GM18502 (cell line): ENCODE measurements at regions not wholly inside any gene's neighbourhood (a gene's known extent, or its start where the extent isn't known, plus 50 kb on each side); places are given as distances from the start of the nearest gene placed in this dataset.

Experiments used
- ATAC-seq: cut with Tn5 transposase; IDR thresholded peaks from one replicate; pipeline ENCODE4 v1.9.1; 2021; ENCODE audit warnings: mild to moderate bottlenecking; ENCODE audit not compliant: unreplicated experiment, poor library complexity

GRCh38 chr7:156119771-156120170 is 307.5 kb upstream of the SHH start:
- ATAC-seq: no peak

- ATAC-seq: no peak
Measured at GRCh38 chr7:156118248-156118645, 306.0 kb upstream of the SHH start.

GRCh38 chr7:156117542-156118247 is 305.4 kb upstream of the SHH start:
- no peak for ATAC-seq

GRCh38 chr7:156116514-156117215 is 304.4 kb upstream of the SHH start:
- ATAC-seq: no peak

- ATAC-seq: no peak
Measured at GRCh38 chr7:156115582-156115981, 303.3 kb upstream of the SHH start.

GRCh38 chr7:156113731-156114130 is 301.5 kb upstream of the SHH start:
- ATAC-seq: no peak

- no peak for ATAC-seq
Measured at GRCh38 chr7:156109988-156110387, 297.7 kb upstream of the SHH start.

- no peak for ATAC-seq
Measured at GRCh38 chr7:156109076-156109475, 296.8 kb upstream of the SHH start.

- ATAC-seq: no peak
Measured at GRCh38 chr7:156107957-156108356, 295.7 kb upstream of the SHH start.

GRCh38 chr7:156106107-156106426 is 293.8 kb upstream of the SHH start:
- ATAC-seq: no peak

- ATAC-seq: no peak
Measured at GRCh38 chr7:156105337-156106106, 293.3 kb upstream of the SHH start.

GRCh38 chr7:156104501-156105336 is 292.5 kb upstream of the SHH start:
- no peak for ATAC-seq

- ATAC-seq: no peak
Measured at GRCh38 chr7:156102267-156102666, 290.0 kb upstream of the SHH start.

- no peak for ATAC-seq
Measured at GRCh38 chr7:156101355-156101754, 289.1 kb upstream of the SHH start.

- ATAC-seq: no peak
Measured at GRCh38 chr7:156100086-156100485, 287.8 kb upstream of the SHH start.

- no peak for ATAC-seq
Measured at GRCh38 chr7:156099085-156099484, 286.8 kb upstream of the SHH start.

- no peak for ATAC-seq
Measured at GRCh38 chr7:156096771-156097538, 284.7 kb upstream of the SHH start.

GRCh38 chr7:156095908-156096539 is 283.8 kb upstream of the SHH start:
- ATAC-seq: no peak

GRCh38 chr7:156094350-156095146 is 282.3 kb upstream of the SHH start:
- ATAC-seq: no peak
